ENCODE measurements at regions not wholly inside any gene's neighbourhood (a gene's known extent, or its start where the extent isn't known, plus 50 kb on each side); places are given as distances from the start of the nearest gene placed in this dataset.

- DNase-seq, result no peak
Measured at GRCh38 chr4:57448901-57449300, 338.7 kb upstream of the IGFBP7 start.

DNA sequence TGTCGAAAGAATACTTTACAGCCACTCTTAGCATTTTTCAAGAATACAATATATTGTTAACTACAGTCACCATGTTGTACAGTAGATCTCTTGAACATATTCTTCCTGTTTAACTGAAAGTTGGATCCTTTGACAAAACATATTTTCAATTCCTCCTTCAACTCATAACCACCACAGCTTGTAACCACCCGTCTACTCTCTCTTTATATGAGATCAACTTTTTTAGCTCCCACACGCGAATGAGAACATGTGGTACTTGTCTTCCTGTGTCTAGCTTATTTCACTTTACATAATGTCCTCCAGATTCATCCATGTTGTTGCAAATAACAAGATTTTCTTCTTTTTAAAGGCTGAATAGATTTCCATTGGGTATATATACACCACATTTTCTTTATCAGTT, 338.3 kb upstream of the IGFBP7 start:
- DNase-seq, result no peak

- no peak for DNase-seq
Measured at GRCh38 chr4:57446266-57446665, 336.1 kb upstream of the IGFBP7 start.

GRCh38 chr4:57445686-57446085, 335.5 kb upstream of the IGFBP7 start:
- DNase-seq, result no peak

DNA sequence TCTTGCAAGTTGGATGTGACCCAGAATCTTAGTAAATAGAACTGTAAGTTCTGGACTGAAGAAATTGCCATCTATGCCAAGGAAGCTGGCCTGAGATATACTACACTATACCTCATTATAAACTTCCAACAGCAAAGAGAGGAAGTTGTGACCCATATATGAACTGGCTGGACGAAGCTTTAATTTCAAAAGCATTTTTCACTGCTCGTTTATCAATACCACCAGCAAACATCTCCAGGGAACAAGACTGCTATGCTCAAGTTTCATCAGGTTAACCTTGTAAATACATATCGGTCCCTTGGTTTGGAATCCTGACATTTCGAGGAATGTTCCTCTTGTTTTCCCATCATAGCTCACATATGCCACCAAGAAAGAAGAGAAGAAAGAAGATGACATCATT, 334.5 kb upstream of the IGFBP7 start:
- DNase-seq, result no peak

DNA sequence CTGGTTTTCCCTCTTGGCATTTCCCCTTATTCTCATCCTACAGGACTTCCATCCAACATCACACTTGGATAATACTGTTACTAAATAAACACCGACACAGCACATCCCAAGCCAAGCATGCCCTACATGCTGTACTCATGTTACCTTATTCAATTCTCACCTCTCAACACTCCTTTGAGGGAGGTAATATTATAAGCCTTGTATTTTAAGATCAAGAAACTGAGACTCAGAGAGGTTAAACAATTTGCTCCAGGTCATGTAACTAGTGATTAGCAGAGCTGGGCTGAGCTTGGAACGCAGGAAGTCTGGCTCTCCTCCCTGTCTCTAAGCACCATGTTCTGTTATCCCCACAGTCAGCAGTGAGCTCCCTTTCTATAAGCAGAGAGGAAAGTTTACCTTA, 333.6 kb upstream of the IGFBP7 start:
- no peak for DNase-seq

DNA sequence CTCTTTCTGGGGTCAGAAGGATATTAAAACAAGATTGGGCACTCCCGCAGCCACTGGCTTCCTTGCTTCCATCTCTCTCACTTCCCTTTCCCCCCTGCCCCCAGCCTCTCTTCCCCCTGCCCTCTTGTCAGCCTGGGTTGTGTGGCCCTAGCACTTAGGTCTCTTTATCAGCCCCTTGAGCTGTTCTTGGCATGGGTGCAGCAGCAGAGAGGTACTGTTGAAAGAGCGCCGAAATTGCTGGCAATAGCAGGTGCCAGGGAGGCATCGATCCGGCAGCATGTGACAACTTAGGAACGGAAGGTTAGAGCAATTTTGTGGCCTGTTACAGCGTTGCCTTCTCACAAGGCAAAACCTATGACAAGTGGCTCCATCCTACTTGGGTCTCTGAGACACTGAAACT, 333.1 kb upstream of the IGFBP7 start:
- DNase-seq, result no peak

GRCh38 chr4:57442831-57443291, 332.7 kb upstream of the IGFBP7 start:
- peak; percentile 87 for DNase-seq

GRCh38 chr4:57442241-57442640, 332.1 kb upstream of the IGFBP7 start:
- DNase-seq, result no peak

DNA sequence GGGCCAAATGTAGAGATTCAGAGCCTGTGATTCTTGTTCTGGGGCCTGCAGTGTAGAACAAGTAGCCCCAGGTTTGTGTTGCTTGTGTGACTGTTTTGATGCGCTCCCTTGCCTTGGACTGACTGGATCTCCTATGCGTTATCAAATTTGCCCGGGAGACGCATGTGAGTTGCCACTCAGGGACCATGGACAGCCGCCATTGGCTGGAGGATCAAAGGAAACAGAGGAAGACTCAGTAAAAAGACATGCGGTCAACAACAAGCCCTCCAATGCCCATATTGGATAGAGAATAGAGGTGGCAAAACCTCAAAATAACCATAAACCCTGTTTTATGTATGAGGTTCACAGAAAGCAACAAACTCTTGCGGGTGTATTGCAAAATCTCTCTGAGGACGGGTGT, 327.5 kb upstream of the IGFBP7 start:
- no peak for DNase-seq

- DNase-seq, result no peak
Measured at GRCh38 chr4:57435300-57435699, 325.1 kb upstream of the IGFBP7 start.

DNA sequence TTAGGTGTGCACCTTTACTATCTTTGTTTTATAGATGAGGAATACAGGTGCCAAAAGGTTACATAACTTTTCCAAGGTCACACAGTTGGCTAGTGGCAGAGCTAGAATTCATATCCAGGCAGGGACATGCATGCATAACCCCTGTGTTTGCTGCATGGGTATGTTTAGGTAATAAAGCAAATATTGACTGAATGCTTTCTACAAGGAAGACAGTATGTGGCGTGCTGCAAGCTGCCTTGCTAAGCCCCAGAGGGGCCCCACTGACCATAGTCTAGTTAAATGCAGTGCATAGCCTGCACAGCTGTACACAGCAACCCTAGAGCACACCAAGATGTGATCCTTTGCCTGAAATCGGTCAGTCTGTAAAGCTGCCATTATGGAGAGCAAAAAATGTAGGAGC, 320.5 kb upstream of the IGFBP7 start:
- no peak for DNase-seq

- DNase-seq, result peak; percentile 86
Measured at GRCh38 chr4:57426779-57427395, 316.7 kb upstream of the IGFBP7 start.

GRCh38 chr4:57425610-57426009, 315.4 kb upstream of the IGFBP7 start:
- no peak for DNase-seq

DNA sequence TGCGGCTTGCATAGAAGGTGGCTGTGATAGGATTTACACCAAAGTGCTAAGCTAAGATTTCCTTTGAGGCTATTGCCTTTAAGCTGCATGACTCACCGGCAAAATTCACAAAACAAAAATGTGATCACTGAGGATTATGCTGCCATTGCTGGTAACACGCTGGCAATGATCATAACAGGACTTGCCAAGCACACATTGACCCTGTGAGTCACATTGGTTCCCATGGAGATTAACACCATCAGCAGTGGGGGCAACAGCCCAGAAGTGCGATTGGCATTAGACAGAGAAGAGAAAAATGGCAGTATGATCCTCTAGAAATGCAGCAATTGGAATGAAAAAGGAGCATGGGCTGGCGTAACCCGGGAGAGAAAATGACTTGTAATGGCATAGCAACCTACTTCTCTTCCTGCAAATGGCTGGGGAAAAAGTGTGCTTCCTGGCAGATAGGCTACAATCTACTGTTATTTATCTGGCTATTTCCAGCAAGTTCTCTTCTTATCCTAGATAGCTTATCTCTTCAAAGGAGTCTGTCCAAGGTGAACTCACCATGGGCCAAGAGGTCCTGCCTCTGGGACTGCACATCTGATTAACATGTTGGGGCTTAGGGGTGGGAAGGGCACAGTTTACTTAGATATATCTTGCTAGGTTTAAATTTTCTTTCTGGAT, 314.2 kb upstream of the IGFBP7 start:
- no peak for DNase-seq

DNA sequence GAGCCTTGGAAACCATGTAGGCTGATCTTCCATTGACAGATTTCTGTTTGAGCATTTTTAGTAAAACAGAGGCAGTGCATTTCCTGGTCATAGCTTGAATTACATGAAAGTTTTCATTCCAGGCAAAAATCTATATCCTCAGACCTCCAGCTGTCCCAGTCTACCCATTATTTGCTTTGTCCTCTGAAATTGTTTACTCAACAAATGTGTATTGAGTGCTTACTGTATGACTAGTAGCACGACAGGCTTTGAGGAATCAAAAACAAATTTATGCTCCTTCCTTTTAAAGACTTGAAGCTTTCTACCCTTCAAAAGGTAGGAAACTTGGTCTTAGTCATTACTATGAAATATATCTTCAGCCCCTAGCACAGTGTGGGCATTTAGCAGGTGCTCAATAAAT, 307.9 kb upstream of the IGFBP7 start:
- no peak for DNase-seq

- DNase-seq, result no peak
Measured at GRCh38 chr4:57412259-57413054, 302.3 kb upstream of the IGFBP7 start.

GRCh38 chr4:57410331-57411052, 300.3 kb upstream of the IGFBP7 start:
- no peak for DNase-seq

DNA sequence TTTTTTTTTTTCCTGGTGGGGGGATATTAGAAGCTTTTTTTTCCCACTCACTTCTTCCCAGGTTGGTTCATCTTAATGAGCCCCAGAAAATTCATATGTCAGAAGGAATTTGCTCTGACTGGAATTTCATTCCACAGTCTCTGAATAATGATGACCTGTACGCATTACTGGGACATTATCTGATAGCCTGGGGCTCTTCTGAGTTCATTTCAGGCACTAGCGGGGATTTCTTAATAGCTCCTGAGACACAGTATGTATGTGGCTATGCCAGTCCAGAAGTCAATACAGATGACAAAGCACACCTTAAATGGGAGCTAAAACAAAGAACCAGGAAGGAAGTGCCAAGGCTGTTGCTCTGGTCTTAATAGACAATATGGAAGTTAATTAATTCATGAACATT, 295.2 kb upstream of the IGFBP7 start:
- DNase-seq, result no peak

DNA sequence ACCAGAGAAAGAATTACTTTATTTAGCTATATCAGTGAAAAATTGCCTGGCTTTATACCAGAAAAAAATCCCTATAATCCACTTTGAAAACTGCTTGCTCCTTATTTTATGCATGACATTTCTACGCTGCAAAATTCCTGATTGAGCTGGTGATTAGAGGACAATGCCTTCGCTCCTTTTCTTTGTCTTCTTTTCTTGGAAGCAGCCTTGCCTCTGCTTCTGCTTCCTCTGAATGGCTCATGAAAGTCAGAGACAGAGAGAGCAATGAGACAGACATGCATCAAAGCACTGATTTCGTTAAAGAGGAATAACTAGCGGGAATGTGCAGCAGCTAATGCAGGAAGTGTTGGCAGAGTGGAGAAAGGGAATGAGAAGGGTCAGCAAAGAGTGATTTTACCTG, 294.3 kb upstream of the IGFBP7 start:
- no peak for DNase-seq

GRCh38 chr4:57403591-57403990, 293.4 kb upstream of the IGFBP7 start:
- no peak for DNase-seq

DNA sequence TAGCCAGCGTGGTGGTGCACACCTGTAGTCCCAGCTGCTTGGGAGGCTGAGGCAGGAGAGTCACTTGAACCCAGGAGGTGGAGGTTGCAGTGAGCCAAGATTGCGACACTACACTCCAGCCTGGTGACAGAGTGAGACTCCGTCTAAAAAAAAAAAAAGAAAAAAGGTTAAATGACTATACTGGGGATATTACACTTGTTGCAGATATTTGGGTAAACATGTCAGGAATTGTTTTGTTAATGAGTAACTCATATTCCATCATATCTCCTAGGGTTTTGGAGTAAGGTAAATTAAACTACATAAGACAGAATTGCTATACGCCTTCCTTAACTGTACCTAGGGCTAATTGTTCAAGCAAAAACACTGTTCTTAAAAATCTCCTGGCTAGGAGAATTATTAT, 291.4 kb upstream of the IGFBP7 start:
- no peak for DNase-seq

- no peak for DNase-seq
Measured at GRCh38 chr4:57378766-57379165, 268.6 kb upstream of the IGFBP7 start.

Data from NCI-H510A treated with DMSO at 0.1 percent for 48 hours (cell line).